CD14-positive monocyte (primary cell): ENCODE measurements at regions not wholly inside any gene's neighbourhood (a gene's known extent, or its start where the extent isn't known, plus 50 kb on each side); places are given as distances from the start of the nearest gene placed in this dataset.

Experiments used
- DNase-seq, 3 donors: peaks; one replicate each; pipeline ENCODE4 v3.0.0-alpha.2; 2011 to 2022
- H2AFZ ChIP-seq: 2 replicates; pipeline ENCODE4 v1.6.0; 2012; ENCODE audit warnings: mild to moderate bottlenecking, low read depth, low read length, inconsistent platforms; ENCODE audit not compliant: insufficient read depth, poor library complexity, severe bottlenecking
- H3K27ac ChIP-seq, 2 donors: 1 replicate in 1 of 2; 2 replicates in 1 of 2; pipeline ENCODE4 v1.5.1; 2012 to 2013; ENCODE audit warnings: low read length in 2 of 2, control low read depth in 1 of 2, inconsistent platforms in 1 of 2, low read depth in 1 of 2, mild to moderate bottlenecking in 1 of 2
- H3K27me3 ChIP-seq, 2 donors: one replicate each; pipeline versions ENCODE4 v1.6.0 to v1.6.1; 2011 to 2013; ENCODE audit warnings: low read length in 2 of 2; ENCODE audit not compliant: control insufficient read depth in 2 of 2, insufficient read depth in 2 of 2
- H3K36me3 ChIP-seq, 2 donors: replicated peaks in 1 of 2; 1 replicate in 1 of 2; 2 replicates in 1 of 2; pipeline versions ENCODE4 v1.5.1 to v1.6.1; 2012 to 2013; ENCODE audit warnings: low read length in 2 of 2, control low read depth in 1 of 2, inconsistent platforms in 1 of 2, mild to moderate bottlenecking in 1 of 2; ENCODE audit not compliant: insufficient read depth in 2 of 2, control insufficient read depth in 1 of 2
- H3K4me1 ChIP-seq, 2 donors: 1 replicate in 1 of 2; 2 replicates in 1 of 2; pipeline versions ENCODE4 v1.5.1 to v1.6.1; 2012 to 2013; ENCODE audit warnings: low read length in 2 of 2, control low read depth in 1 of 2, inconsistent platforms in 1 of 2, mild to moderate bottlenecking in 1 of 2, moderate library complexity in 1 of 2; ENCODE audit not compliant: insufficient read depth in 2 of 2, control insufficient read depth in 1 of 2
- H3K4me2 ChIP-seq: replicated peaks from 2 replicates; pipeline ENCODE3; 2012; ENCODE audit warnings: low read length, moderate library complexity, mild to moderate bottlenecking; ENCODE audit not compliant: poor library complexity, severe bottlenecking; ENCODE audit errors: extremely low read depth
- H3K4me3 ChIP-seq, 3 experiments: fragments of 200-600 bp in 1 of 3; sonication (generic) in 1 of 3; replicated peaks in 1 of 3; 1 replicate in 2 of 3; 2 replicates in 1 of 3; pipeline ENCODE4 v1.5.1; 2011 to 2013; ENCODE audit warnings: low read length in 3 of 3, mild to moderate bottlenecking in 3 of 3, control low read depth in 2 of 3, low read depth in 2 of 3, inconsistent platforms in 1 of 3, moderate library complexity in 1 of 3
- H3K79me2 ChIP-seq: 2 replicates; pipeline ENCODE4 v1.6.0; 2012; ENCODE audit warnings: mild to moderate bottlenecking, control low read depth, inconsistent platforms, low read length, moderate library complexity; ENCODE audit not compliant: insufficient read depth
- H3K9ac ChIP-seq: 2 replicates; pipeline ENCODE4 v1.6.0; 2017; ENCODE audit warnings: low read length, mild to moderate bottlenecking; ENCODE audit not compliant: insufficient read depth, poor library complexity, severe bottlenecking
- H3K9me3 ChIP-seq, 2 donors: replicated peaks in 1 of 2; 1 replicate in 1 of 2; 2 replicates in 1 of 2; pipeline versions ENCODE4 v1.5.1 to v1.6.1; 2012 to 2013; ENCODE audit warnings: low read length in 2 of 2, control low read depth in 1 of 2; ENCODE audit not compliant: control insufficient read depth in 1 of 2, insufficient read depth in 1 of 2
- H4K20me1 ChIP-seq: 2 replicates; pipeline ENCODE4 v1.6.0; 2012; ENCODE audit warnings: mild to moderate bottlenecking, low read length, control low read depth, moderate library complexity; ENCODE audit not compliant: insufficient read depth
- H3K27ac Mint-ChIP-seq, 7 donors: one replicate each; pipeline ENCODE4 v1.8.0; 2020; ENCODE audit warnings: mild to moderate bottlenecking in 7 of 7, mixed read lengths in 7 of 7, moderate library complexity in 6 of 7, inconsistent platforms in 2 of 7
- H3K27me3 Mint-ChIP-seq, 3 donors: one replicate each; pipeline ENCODE4 v1.8.0; 2021 to 2022; ENCODE audit warnings: low read depth in 3 of 3, mild to moderate bottlenecking in 3 of 3, mixed read lengths in 3 of 3, moderate library complexity in 3 of 3, inconsistent platforms in 1 of 3
- H3K36me3 Mint-ChIP-seq, 2 donors: one replicate each; pipeline ENCODE4 v1.8.0; 2020; ENCODE audit warnings: mixed read lengths in 2 of 2, inconsistent platforms in 1 of 2, mild to moderate bottlenecking in 1 of 2
- H3K4me1 Mint-ChIP-seq: one replicate; pipeline ENCODE4 v1.8.0; 2020; ENCODE audit warnings: mild to moderate bottlenecking, mixed read lengths
- H3K4me3 Mint-ChIP-seq, 2 donors: one replicate each; pipeline ENCODE4 v1.8.0; 2020; ENCODE audit warnings: mild to moderate bottlenecking in 2 of 2, mixed read lengths in 2 of 2, moderate library complexity in 1 of 2
- H3K9me3 Mint-ChIP-seq, 7 donors: one replicate each; pipeline ENCODE4 v1.8.0; 2020 to 2022; ENCODE audit warnings: mixed read lengths in 7 of 7, mild to moderate bottlenecking in 6 of 7, moderate library complexity in 6 of 7, inconsistent platforms in 2 of 7
- WGBS: methylation state at CpG from one replicate; pipeline ENCODE4 v1.1.5; 2013; ENCODE audit warnings: missing lambda C conversion rate; ENCODE audit not compliant: insufficient coverage; 5-methylcytosine and 5-hydroxymethylcytosine counted together
- intact Hi-C, 2 donors: fragments of 100-400 bp; cut with micrococcal nuclease; formaldehyde crosslinking; loops; one replicate each; pipeline versions ENCODE4 v1.15.0 to v1.15.1; 2023
- TF ChIP-seq, protein P1 (sequence below): fragments of 200-600 bp; IDR thresholded peaks from one replicate; pipeline ENCODE4 v1.8.0; 2022; ENCODE audit warnings: antibody characterized with exemption, mild to moderate bottlenecking

DNA sequence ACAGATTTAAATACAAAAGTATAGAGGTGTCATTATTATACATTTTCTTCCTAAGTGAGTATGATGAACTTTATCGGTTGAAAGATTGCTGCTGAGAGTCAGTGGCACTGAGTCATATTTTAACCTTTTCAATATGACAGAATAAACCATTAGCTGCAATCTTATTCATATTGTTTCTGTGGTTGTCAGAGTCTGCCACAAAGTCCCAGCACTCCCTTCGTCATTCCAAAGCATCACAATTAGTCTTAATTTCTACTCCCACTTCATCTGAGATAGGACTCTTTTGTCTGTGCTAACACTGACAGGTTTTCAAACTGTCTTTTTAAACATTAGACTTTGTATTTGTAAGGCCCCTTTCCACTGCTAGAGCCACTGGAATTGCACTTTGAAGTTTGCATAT lies 656.9 kb downstream of the MTRR start:
- no peaks in the 10 kb centered on the region for H3K27me3 ChIP-seq
- no peak overlapping the region for H3K9ac ChIP-seq
- no peak overlapping the region for H3K27ac ChIP-seq
- Mint-ChIP-seq H3K4me3 (no peak overlapping the region), H3K4me1 (no peaks in the 10 kb centered on the region), H3K9me3 (peaks cover 0 to 10% (median 2%) of the 10 kb centered on the region in 7 donors), H3K36me3 (no peaks in the 10 kb centered on the region), H3K27me3 (no peaks in the 10 kb centered on the region), H3K27ac (no peak overlapping the region)
- no peaks in the 10 kb centered on the region for H4K20me1 ChIP-seq
- H3K4me3 ChIP-seq: no peak overlapping the region
- intact Hi-C loops: no loop called here
- TF ChIP-seq, protein P1, sequence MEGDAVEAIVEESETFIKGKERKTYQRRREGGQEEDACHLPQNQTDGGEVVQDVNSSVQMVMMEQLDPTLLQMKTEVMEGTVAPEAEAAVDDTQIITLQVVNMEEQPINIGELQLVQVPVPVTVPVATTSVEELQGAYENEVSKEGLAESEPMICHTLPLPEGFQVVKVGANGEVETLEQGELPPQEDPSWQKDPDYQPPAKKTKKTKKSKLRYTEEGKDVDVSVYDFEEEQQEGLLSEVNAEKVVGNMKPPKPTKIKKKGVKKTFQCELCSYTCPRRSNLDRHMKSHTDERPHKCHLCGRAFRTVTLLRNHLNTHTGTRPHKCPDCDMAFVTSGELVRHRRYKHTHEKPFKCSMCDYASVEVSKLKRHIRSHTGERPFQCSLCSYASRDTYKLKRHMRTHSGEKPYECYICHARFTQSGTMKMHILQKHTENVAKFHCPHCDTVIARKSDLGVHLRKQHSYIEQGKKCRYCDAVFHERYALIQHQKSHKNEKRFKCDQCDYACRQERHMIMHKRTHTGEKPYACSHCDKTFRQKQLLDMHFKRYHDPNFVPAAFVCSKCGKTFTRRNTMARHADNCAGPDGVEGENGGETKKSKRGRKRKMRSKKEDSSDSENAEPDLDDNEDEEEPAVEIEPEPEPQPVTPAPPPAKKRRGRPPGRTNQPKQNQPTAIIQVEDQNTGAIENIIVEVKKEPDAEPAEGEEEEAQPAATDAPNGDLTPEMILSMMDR: no peak
- DNase-seq: no peak
- peaks cover 0 to 6% of the 10 kb centered on the region in 2 donors for H3K9me3 ChIP-seq
- H3K4me2 ChIP-seq: no peak overlapping the region
- no peaks in the 10 kb centered on the region for H3K36me3 ChIP-seq
- no CpG with 5 or more reads among the region's 2 CpGs for WGBS
- no peaks in the 10 kb centered on the region for H3K79me2 ChIP-seq
- no peaks in the 10 kb centered on the region for H3K4me1 ChIP-seq
- H2AFZ ChIP-seq: no peak overlapping the region

DNA sequence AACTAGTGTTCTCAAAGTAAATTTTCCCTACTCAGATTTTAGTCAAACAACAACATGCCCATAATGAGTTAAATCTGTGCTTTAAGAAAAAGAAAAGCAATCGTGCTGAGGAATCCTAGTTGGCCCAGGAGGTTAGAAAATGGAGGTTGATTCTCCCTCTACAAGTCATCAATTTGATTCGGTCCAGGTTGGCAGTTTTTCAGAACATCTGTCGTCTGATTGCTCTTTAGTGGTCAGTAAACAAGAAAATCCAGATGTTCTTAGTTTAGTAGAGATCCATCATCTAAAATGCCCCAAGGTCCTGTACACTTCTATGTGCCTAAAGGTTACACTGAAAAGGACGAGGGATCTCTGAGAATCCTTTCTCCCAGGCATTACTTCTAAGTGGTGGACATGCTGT lies 659.2 kb downstream of the MTRR start:
- no CpG with 5 or more reads among the region's 4 CpGs for WGBS
- no peak for DNase-seq
- H3K36me3 ChIP-seq: no peaks in the 10 kb centered on the region
- H3K9me3 ChIP-seq: peaks cover 0 to 6% of the 10 kb centered on the region in 2 donors
- H3K9ac ChIP-seq: no peak overlapping the region
- TF ChIP-seq, protein P1: no peak
- H3K27ac ChIP-seq: no peak overlapping the region
- H3K4me2 ChIP-seq: no peak overlapping the region
- Mint-ChIP-seq H3K4me3 (no peak overlapping the region), H3K36me3 (no peaks in the 10 kb centered on the region), H3K9me3 (peaks cover 0 to 10% (median 2%) of the 10 kb centered on the region in 7 donors), H3K27ac (no peak overlapping the region), H3K27me3 (no peaks in the 10 kb centered on the region), H3K4me1 (no peaks in the 10 kb centered on the region)
- H3K4me1 ChIP-seq: no peaks in the 10 kb centered on the region
- intact Hi-C loops: no loop called here
- no peak overlapping the region for H2AFZ ChIP-seq
- no peaks in the 10 kb centered on the region for H3K27me3 ChIP-seq
- no peak overlapping the region for H3K4me3 ChIP-seq
- no peaks in the 10 kb centered on the region for H3K79me2 ChIP-seq
- no peaks in the 10 kb centered on the region for H4K20me1 ChIP-seq
